ENCODE measurements at regions not wholly inside any gene's neighbourhood (a gene's known extent, or its start where the extent isn't known, plus 50 kb on each side); places are given as distances from the start of the nearest gene placed in this dataset.
"Not testable (repeated sequence)": the region's sequence is repeated elsewhere in the genome, so short reads cannot be mapped to it uniquely, and the experiment has no call there.

DNA sequence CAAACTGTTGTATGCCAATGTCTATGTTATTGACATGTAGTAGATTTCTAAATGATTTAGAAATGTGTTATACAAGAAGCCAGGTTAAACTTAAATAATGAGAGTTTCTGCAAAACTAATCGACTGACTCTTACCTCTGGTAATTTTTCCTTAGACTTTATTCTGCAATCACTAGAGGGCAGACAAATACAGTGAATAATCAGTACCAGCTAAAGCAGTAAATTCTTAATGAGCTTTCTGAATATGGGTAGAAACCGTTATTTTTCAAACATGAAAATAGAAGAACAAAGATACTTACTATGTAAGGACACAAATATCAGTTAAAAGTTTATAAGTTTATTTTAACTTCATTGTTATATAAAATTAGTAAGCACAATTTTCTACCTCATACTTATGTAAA, 97.9 kb upstream of the RGS1 start:
- DNase-seq, result peak; percentile 41

DNA sequence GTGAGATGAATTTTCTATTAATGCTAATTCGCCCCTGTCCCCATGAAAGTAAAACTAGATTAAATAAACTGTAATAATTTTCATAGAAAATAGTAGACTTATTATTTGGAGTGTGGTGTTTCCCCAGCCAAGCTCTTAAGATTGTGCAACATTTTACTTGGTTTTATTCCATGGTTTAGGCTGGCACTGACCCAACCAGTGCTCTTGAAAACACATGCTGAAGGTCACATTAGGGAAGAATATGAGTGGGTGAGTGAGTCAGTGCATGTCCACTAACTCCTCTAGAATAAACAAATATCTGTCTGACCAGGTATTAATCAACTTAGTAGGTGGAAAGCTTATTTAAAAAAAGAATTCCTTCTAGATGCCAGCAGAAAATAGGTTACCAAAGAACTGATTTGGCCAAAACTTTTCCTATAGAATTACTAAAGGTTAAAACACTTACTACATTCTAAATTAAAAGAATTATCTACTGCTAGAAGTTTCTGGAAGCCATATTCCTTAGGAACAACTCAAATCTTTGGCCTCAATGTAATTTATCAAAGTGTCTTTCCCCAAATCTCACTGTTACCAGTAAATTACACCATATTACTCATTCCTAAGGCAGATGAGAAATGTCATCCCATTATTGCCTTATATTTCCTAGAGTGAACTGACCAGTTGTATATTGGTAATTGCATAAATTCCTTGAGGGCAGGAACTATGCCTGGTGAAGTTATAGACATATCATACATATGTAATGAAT, 89.7 kb upstream of the RGS1 start:
- no peak for DNase-seq

DNA sequence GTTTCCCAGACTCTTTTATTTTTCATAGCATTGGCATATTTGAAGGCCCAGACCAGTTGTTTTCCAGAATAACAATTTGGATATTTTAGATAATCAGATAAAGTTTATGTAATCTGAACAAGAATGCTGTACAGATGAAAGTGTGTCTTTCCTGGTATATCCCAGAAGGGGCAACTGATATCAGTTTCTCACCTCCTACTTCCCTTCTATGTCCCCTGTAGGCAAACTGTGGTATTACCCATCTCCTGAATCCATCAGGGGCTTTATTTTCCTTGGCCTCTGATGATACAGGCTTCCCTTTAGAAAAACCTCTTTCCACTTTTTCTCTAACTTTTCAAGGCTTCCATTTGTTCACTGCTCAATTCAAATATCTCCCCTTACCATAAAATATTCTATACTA, 87.5 kb upstream of the RGS1 start:
- no peak for DNase-seq

DNA sequence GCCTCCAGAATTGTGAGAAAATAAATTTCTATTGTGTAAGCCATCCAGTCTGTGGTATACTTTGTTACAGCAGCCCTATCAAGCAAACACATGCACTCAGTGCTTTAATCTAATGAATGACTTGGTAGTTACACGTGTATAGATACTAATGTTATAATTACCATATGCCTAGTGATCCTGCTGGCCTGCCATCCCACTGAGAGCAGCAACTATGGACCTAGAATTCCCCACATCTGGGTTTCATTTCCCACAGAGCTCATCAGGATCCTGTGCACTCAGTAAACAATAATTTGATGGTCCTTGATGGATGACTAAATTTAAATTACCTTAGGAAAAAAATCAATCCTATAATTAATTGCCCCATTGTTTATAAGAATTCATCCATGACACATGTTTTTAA, 86.5 kb upstream of the RGS1 start:
- peak; percentile 70 for DNase-seq

DNA sequence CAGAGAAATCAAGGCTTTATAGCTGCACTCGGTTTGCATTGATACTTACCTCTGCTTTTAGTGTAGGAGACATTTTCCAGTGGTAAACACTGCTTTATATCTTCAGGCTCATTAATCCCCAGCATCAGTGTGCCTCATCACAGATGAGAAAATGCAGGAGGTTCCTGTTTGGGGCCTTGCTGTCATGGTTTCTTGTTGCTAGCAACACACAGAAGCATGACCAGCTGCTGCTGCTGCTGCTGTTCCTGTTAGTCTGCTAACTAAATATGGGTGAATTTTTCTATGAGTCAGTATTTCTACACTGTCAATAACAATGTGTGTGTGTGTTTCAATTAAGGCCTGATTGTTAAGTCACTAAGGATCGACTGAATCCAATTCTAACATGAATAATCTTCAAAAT, 85.8 kb upstream of the RGS1 start:
- peak; percentile 78 for DNase-seq

DNA sequence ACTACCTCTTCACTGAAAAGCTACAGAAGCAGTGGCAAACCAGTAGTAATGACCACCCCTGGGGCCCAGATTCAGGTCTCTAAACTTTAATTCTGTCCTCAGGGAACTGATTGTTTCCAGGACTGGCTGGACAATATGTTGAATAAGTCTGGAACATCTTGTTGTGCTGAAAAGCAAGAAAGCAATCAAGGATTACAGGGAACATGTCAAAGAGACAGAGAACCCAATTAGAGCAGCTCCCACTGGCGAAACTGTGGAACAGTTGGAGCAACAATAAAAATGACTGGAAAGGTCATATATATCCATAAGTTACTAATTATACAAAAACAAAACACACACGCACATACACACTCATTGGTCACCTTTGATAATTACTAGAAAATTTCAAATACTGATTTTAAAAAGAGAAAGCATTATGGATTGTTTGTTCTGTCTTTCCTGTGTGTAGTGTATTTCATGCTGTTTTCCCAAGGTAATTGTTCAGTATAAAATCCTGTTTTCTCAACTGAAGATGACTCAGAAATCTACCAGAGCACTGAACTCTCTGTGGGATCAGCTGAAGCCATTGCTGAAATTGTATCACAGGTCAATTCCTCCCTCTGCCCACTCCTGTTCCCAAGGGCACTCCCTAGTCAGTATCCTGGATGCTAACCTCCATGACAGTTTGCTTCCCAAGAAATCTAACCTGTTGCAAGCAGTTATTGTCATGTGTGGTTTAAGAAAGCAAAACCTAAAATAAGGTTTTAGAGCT, 83.6 kb upstream of the RGS1 start:
- DNase-seq, result no peak

DNA sequence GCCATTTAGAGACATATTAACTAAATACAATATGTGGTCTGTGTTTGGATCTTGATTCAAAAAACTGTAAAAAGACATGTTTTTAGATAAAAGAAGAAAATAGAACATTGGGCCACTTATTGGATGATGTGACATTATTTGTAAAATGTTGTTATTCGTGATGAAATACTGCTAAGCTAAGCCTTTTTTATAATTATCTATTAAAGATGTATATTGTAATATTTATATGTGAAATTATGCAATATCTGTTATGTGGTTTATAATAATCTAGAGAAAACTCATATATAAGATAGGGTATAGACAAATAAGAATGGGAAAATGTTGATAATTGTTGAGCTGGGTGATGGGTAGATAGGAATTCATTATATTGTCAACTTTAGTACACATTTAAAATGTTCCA, 82.0 kb upstream of the RGS1 start:
- DNase-seq, result no peak

DNA sequence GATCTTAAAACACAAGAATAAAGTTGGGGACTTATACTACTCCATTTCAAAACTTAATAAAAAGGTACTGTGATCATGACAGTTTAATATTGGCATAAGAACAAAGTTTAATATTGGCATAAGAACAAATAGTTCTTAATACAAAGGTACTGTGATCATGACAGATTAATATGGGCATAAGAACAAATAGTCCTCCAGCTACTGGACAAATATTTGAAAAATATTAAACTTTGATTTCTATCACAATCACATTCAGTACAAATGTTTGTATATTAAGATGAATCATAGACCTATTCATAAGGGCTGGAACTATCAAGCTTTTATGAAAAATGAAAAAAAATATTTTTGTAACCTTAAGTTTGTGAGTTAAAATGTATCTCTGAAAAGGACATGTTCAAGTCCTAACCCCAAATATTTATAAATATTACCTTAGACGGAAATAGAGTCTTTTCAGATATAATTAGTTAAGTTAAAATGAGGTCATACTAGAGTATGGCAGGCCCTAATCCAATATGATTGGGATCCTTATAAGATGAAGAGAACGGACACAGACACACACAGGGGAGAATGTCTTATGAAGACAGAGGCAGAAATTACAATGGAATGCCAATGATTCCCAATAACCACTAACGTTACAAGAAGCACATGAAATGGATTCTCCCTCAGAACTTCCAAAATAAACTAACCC, 79.1 kb upstream of the RGS1 start:
- no peak for DNase-seq

DNA sequence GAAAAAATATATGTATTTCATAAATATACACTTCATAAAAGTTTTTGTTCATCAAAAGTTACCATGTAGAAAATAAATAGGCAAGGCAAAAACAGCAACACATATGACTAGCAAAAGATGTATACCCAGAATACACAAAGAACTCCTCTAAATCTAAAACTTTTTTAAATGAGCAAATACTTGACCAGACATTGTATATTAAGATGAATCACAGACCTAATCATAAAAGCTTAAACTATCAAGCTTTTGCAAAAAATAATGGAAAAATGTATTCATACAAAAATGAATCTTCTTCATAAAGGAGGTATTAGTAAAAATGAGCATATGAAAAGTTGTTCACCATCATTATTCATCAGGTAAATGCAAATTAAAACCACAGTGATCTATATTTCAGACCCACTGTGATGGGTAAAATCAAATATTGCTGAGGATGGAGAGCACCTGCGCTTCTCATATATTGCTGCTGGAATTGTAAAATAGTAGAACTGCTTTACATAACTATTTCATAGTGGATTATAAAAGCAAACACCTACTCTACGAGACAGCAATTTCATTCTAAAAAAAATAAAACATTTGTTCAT, 78.3 kb upstream of the RGS1 start:
- DNase-seq, result no peak

DNA sequence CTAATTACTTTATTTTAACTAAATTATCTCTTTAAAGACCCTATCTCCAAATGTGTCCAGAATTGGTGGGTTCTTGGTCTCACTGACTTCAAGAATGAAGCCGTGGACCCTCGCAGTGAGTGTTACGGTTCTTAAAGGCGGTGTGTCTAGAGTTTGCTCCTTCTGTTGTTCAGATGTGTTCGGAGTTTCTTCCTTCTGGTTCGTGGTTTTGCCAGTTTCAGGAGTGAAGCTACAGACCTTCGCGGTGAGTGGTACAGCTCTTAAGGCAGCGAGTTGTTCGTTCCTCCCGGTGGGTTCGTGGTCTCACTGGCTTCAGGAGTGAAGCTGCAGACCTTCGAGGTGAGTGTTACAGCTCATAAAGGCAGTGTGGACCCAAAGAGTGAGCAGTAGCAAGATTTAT, 77.5 kb upstream of the RGS1 start:
- not testable (repeated sequence) for DNase-seq

DNA sequence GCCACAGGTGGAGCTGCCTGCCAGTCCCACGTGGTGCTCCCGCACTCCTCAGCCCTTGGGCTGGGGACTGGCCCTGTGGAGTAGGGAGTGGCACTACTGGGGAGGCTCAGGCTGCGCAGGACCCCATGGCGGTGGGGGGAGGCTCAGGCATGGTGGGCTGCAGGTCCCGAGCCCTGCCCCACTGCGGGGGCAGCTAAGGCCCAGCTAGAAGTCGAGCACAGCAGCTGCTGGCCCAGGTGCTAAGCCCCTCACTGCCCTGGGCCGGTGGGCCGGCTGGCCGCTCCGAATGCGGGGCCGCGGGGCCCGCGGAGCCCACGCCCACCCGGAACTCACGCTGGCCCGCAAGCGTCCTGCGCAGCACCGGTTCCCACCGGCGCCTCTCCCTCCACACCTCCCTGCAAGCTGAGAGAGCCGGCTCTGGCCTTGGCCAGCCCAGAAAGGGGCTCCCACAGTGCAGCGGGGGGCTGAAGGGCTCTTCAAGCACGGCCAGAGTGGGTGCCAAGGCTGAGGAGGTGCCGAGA, 76.5 kb upstream of the RGS1 start:
- DNase-seq, result not testable (repeated sequence)

DNA sequence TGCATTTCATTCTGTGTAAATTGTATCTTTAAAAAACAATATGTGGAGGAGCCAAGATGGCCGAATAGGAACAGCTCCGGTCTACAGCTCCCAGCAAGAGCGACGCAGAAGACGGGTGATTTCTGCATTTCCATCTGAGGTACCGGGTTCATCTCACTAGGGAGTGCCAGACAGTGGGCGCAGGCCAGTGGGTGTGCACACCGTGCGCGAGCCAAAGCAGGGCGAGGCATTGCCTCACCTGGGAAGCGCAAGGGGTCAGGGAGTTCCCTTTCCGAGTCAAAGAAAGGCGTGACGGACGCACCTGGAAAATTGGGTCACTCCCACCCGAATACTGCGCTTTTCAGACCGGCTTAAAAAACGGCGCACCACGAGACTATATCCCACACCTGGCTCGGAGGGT, 75.0 kb upstream of the RGS1 start:
- not testable (repeated sequence) for DNase-seq

DNA sequence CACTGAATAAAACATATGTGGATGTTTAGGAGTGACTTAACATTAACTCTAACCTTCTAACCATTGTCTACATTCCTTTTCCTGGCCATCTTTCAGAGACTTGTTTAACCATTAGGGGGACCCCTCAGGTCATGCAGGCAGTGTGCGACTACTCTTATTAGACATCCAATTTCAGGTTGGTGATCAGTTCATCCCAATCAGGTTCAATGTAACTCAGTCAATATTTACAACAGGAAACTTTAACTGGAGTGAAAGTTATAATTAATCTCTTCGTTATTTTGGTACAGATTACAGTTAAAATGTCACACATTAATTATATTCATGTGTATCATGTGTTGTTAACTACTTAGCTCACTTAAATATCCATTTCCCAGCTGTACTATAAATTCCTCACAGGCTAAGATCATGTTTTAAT, 68.8 kb upstream of the RGS1 start:
- DNase-seq, result no peak

DNA sequence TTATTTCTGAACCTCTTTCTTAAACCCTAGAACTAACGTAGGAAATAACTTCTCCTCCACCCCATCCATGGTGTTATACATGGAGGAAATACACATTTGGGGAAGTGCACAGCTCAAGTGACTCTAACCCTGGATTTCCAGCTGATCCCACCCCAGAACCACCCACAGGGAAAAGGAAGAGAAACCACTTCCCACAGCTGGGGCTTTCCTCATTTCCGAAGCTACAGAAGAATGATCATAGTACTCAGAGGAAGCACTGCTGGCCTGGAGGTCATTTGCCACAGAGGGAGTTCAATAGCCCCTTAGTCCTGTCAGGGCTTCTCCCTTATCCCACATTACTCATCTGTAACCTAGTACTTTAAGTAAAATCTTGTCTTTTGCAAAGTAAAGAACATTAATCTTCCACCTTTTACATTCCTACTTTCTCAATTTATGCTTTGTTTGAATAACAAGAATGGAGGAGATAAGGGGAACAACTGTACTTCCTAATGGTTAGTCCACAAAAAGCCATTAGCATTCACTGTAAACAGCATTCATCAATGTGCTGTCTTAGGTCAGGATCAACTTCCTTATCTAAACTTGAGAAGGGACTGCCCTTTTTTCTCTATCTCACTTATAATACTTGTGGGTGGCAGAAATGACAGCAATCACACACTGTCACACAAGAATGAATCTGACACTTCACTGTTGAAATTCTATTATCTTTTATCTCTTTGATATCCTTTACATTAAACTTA, 63.0 kb upstream of the RGS1 start:
- DNase-seq, result no peak

DNA sequence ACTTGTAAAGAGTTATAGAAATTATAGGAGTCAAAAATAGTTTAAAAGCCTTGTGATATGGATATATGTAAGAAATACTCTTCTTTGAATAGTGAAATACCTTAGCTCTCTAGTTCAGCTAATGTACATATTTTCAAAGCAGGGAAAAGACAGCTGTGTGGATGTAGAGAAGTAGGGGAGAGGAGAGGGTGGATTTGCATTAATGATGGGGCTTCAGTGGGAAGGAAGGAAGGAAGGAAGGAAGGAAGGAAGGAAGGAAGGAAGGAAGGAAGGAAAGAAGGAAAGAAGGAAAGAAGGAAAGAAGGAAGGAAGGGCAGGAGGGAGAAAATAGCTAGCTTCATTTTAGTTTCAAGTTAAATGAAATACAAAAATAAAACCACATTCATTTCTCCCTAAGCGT, 62.4 kb upstream of the RGS1 start:
- DNase-seq, result no peak

DNA sequence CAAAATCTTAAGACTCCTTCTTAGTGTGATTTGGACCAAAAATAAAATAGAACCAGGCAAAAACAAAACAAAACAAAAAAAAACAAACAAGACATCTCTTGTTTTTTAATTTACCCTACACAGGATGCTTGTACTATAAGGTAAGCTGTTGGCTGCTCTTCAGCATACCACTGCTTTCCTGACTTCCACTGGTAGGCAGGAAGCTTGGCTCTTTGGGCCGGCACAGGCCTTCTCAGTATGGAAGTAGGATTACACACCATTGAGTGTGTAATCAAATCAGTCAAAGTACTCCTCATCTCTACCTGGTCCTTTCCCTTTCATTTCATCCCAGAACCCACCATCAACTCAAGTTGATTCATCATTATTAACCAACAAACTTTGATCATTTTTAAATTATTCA, 61.9 kb upstream of the RGS1 start:
- no peak for DNase-seq

DNA sequence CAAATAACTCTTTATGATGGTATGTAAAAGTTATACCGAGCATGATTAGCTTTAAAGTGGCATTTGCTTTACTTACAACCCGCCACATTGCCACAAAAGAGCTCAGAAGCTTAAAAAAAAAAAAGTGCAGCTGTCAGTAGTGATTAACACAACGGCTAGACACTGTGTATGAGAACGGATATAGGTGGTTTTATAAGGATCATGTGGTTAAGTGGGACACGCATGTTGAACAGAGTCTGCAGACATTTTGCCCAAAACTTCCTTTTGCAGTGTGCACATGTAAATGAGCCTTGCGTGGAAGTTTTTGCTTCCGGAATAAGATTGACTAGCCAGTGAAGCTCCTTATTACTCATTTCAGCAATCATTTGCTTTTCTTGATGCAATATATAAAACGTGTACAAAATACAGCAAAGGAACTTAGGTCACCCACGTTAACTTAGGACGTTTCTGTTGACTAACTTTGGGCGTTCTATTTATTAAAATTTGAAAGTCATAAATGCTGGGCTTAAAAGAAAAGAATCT, 58.7 kb upstream of the RGS1 start:
- no peak for DNase-seq

DNA sequence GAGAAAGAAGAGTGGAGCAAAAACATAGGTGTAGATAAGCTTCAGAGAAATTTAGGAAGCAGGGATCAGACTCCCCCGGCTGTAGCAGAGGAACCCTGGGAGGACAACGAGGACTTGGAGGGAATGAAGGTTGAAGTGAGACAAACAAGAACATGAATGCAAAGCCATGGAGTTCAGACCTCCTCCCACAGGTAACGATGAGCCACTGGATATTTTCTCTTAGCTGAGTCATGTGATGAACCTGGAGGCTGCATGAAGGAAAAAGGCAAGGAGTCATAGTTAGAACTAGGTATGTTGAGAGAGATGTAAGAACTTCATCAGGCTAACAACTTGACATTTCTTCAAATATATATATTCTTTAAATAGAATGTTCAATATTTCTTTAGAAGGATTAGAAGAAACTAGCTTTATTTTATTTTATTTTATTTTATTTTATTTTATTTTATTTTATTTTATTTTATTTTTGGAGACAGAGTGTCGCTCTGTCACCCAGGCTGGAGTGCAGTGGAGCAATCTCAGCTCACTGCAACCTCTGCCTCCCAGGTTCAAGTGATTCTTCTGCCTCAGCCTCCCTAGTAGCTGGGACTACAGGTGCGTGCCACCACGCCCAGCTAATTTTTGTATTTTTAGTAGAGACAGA, 57.7 kb upstream of the RGS1 start:
- DNase-seq, result not testable (repeated sequence)

DNA sequence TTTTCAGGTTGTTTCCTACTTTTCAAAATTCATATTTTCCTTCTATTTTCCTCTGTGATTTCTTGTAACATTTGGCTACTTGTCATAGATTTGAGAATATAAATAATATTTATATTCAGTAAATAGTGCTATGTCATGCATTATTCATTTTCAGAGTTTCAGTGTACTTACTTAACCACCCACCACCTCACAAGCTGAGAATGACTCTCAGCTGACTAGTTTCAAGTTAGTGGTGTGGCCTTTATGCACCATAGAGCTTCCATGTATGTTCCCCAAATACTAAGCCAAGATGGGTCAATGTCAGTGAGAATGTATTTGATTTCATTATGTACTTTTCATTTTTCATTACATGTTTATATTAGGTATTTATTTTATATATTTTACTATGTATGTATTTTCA, 56.9 kb upstream of the RGS1 start:
- DNase-seq, result no peak

DNA sequence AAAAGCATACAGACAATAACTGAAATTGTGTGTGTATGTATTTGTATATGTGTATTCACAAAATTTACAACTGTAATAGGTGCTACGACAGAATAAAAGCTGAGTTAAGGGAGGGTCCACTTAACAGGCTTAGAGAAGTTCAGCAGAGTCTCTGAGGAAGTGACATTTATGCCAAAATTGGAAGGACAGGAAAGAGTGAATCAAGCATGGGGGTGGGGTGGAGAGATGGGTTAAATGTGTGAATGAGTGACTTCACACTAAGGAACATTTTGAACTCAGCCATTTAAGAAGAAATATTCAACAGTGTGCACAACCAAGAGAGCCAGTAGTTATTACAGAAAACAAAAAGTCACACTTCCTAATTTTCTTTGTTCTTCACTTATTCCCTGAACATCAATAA, 53.8 kb upstream of the RGS1 start:
- no peak for DNase-seq

DNA sequence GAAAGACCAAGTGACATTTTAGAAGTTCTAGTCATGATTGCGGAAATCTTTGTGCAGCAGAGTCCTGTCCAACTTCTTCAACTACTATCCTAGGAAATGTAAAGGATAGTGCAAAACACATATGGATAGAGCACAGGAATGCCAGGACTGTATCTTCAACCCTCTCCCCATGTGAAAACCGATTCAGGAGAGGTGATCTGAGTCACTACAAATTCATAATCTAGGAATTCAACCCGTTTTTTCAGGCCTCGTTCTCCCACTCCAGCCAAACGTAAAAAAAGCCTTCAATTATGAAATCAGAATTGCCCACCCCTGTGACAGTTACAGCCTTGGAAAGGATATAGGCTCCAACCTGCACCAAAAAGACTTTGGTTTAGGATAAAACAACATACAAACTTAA, 52.9 kb upstream of the RGS1 start:
- DNase-seq, result no peak

DNA sequence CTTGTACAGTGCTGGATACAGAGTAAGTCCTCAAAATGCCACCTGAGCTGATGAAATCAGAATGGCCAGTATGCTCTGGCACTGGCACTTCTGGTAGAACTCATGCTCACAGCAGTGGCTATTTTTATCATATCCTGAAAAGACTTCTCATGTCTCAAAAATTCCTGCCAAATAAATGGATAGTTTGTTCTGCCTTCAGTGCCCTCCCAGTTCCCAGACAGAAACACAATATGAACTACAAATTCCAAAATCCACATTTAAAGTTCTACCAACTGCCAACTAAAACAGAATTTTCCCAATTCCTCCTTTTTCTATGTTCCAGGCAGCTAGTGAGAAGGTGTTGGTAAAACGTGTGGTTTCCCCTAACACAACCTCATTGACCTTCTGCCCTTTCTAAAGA, 51.4 kb upstream of the RGS1 start:
- no peak for DNase-seq

Data from COR-L47 (cell line).